Mucosa of gallbladder (tissue), 1 donor: ENCODE measurements at regions not wholly inside any gene's neighbourhood (a gene's known extent, or its start where the extent isn't known, plus 50 kb on each side); places are given as distances from the start of the nearest gene placed in this dataset.
"Not testable (repeated sequence)": the region's sequence is repeated elsewhere in the genome, so short reads cannot be mapped to it uniquely, and the experiment has no call there.

Experiments used
- DNase-seq: peaks from one replicate; pipeline ENCODE4 v3.0.0-alpha.2; 2020; ENCODE audit warnings: low spot score
- donor health status: DM: no; HTN: no; CAD: no.

DNA sequence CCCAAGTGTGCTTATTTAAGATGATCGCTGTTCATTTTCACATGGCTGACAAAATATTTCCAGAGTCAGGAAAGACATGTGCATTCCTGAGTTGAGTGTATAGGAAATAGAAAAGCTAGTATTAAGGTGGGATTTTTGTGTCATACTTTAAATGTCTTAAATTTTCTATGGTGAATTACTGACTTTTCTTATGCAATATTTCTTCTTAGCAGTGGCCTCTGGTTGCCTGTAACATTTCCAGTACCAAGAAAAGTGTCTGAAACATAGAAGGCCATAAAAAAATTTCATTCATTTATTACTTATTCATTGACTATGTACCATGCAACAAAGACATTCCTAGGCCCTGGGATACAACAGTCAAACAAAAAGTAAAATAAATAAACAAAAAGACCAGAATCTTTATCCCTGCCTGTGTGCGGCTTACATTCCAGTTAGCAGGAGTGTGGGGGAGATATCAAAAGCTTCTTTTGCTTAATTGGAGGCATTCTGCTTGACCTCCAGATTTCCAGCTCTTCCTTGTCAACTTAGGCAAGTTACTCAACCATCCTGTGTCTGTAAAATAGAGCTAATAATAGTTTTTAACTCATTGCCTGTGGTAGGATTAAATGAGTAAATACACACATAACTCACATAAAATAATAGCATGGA is 216.3 kb upstream of the FLRT2 start:
- DNase-seq: no peak

DNA sequence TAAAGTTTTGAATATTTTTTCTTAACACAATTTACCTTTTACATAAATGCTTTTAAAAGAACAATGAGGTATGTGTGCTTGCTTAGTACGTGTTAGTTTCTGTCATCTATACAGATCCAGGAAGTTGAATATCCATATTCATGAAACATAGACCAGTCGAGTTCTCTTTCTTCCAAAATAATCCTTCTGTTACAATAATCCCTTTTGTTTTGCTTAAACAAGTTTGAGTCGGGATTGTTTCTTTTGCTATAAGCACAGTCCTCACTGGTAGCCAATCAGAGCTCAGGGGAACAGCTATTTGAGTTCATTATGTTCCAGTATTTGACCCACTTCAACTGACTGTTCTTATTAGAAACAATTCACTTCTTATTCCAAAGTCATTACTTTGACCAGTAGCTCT is 214.7 kb upstream of the FLRT2 start:
- no peak for DNase-seq

GRCh38 chr14:85315733-85316290 is 214.1 kb upstream of the FLRT2 start:
- DNase-seq: no peak

DNA sequence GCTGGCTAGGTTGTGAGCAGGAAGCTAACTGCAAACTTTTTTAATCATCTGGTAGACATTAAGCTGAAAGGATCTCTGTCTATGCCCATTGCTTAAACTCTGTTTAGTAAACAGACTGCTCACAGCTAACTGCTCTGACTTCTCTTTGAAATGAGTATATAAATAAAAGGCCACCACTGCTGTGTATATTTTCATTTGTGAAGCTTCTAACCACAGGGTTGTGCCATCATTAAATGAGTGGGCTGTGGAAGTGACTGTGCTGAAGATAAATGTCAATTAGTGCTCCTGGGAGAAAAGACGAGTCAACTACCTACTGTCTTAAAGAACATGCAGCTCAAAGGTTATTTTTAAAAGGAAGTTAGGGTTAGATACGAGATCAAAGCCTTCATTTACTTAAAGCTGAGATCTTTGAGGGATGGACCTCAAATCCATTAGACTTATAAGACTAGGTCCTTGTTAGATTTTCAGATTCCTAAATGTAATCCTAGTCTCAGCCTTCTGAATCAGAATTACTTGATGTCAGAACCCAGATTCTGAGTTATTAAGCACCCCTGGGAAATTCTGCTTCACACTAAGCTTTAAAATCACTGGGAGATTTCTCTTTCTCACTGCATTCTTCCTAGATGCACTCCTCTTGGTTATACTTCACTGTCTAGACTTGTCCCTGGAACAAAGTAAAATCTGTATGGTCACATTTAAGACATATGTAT is 213.1 kb upstream of the FLRT2 start:
- no peak for DNase-seq

DNA sequence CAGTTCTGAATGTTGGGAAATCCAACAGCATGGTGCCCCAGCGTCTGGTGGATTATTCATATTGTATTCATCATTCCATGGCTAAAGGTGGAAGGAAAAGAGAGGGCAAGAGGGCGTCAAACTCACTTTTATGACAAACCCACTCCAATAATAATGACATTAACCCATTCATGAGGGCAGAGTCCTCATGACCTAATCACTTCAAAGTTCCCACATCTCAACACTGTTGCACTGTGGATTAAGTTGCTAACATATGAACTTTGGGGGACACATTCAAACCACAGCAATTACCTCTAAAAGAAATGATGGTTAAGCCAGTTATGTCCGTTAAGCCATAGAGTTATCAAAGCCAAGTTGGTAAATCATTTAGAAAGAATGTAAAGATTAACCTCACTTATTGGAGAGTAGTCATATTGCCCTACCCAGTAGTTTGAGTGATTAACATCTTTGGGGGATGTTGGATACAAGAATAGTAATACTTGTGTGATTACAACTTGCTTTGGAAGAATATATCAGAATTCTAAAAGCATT is 212.4 kb upstream of the FLRT2 start:
- no peak for DNase-seq

- no peak for DNase-seq
Measured at GRCh38 chr14:85319101-85319500, 210.8 kb upstream of the FLRT2 start.

GRCh38 chr14:85319998-85320630 is 209.8 kb upstream of the FLRT2 start:
- DNase-seq: no peak

- DNase-seq: no peak
Measured at GRCh38 chr14:85325134-85326017, 204.6 kb upstream of the FLRT2 start.

DNA sequence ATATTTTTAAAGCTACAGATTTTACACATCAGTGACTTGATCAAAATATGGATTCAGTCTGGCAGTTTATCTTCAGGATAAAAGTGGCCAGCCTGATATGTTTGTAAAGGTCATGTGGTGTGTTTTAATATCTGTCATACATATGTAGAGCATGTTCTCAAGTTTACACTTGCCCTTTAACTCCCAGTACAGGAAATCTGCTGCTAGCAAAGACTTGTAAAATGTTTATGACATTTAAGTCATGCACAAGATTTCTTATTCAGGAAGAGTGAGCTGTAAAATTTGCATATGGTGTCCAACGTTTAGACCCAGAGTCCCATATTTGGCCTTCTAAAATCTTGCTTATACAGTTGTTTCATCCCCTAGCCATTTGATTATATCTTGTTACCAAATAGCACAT is 197.5 kb upstream of the FLRT2 start:
- no peak for DNase-seq

- DNase-seq: no peak
Measured at GRCh38 chr14:85333313-85333712, 196.6 kb upstream of the FLRT2 start.

GRCh38 chr14:85333841-85334240 is 196.1 kb upstream of the FLRT2 start:
- DNase-seq: no peak

GRCh38 chr14:85334316-85334715 is 195.6 kb upstream of the FLRT2 start:
- DNase-seq: no peak

GRCh38 chr14:85336257-85336656 is 193.7 kb upstream of the FLRT2 start:
- no peak for DNase-seq

- DNase-seq: no peak
Measured at GRCh38 chr14:85336817-85337216, 193.1 kb upstream of the FLRT2 start.

- DNase-seq: no peak
Measured at GRCh38 chr14:85338895-85339294, 191.0 kb upstream of the FLRT2 start.

GRCh38 chr14:85342858-85343607 is 186.9 kb upstream of the FLRT2 start:
- DNase-seq: no peak

DNA sequence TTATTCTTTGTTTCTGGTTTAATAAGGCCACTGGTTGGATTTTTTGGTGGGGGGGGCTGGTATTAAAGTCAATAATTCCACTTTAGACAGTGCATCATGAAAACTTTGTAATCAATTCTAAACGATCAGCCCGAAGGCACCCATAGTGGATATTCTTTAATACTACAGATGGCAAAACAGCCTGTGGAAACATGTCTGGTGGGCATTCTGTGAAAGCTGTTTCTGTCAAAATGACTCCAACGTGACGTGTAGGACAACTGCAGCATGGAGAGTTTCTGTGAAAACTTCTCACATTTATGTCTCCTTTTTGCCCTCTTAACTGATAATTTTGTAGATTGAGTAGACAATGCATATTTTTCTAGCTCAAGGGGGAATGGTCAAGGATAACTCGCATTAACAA is 185.8 kb upstream of the FLRT2 start:
- no peak for DNase-seq

DNA sequence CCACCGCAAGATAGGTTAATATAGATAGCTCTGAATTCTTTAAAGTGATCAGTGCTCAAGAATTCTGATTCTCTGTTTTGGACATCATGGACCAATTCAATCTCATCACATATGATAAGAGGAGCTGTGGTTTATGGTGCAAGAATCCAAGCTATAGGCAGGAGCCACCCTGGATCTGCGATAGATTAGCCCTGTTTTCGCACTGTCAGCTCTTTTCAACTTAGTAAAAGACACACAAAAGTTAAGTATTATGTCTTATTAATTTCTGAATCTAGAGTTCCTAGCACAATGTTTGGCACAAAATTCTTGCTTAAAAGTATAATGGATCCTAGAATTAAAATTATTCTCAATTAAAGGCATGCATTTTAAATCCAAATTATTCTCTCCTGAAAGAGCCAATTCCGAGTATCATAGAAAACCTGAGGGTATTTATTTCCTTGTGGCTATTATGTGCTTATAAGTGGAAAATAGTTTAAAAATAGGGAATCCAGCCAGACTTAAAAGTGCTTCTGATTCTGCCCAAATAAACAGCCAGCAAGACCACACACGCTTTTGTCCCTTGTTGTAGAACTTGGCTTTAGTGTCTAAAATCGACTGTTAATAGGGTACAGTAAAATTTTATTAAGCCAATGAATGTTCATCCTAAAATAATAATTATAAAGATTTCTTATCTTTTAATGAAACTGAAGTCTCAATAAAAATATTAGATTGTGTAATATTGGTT is 184.9 kb upstream of the FLRT2 start:
- DNase-seq: no peak

DNA sequence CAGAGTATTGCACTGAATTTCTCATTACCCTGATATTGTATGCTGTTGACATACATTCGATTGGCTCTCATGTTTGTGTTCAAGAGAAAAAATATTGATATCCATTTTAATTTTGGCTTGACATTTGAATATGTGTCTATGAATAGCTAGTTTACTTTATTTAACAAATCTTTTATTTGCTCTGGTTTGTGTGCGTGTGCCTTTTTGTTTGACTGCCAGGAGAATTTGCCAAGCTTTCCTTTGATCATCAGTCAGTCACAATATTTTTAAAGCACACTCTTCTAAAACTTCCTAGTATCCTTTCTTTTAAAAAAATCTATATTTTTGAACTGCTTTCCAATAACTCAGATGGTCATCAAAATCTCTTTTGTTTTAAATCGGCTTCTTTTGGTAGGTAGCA is 179.3 kb upstream of the FLRT2 start:
- DNase-seq: no peak

DNA sequence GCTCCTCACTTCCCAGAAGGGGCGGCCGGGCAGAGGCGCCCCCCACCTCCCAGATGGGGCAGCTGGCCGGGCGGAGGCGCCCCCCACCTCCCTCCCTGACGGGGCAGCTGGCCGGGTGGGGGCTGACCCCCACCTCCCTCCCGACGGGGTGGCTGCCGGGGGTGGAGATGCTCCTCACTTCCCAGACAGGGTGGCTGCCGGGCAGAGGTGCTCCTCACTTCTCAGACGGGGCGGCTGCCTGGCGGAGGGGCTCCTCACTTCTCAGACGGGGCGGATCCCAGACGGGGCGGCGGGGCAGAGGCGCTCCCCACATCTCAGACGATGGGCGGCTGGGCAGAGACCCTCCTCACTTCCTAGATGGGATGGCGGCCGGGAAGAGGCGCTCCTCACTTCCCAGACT is 177.4 kb upstream of the FLRT2 start:
- DNase-seq: not testable (repeated sequence)
